CD4-positive, alpha-beta memory T cell (primary cell): ENCODE measurements at regions not wholly inside any gene's neighbourhood (a gene's known extent, or its start where the extent isn't known, plus 50 kb on each side); places are given as distances from the start of the nearest gene placed in this dataset.

Experiments used
- CTCF ChIA-PET: fragments of 350-600 bp; sonication (Branson Sonifier 250); formaldehyde crosslinking; loops from one replicate; lab custom pipeline; 2021; ENCODE audit warnings: inconsistent platforms; ENCODE audit not compliant: partially characterized antibody; lab: Charles Lee
- POLR2A ChIA-PET: fragments of 350-600 bp; sonication (Branson Sonifier 250); formaldehyde crosslinking; loops from one replicate; lab custom pipeline; 2021; ENCODE audit not compliant: partially characterized antibody; lab: Charles Lee
- DNase-seq, 5 donors: peaks; one replicate each; pipeline versions ENCODE4 v3.0.0 to v3.0.0-alpha.2; 2020 to 2022; ENCODE audit warnings: mixed read lengths in 1 of 5
- H3K27ac ChIP-seq: one replicate; pipeline ENCODE4 v1.7.0; 2013; ENCODE audit warnings: low read depth, low read length
- H3K27me3 ChIP-seq: 2 replicates; pipeline ENCODE4 v1.7.0; 2013; ENCODE audit warnings: mild to moderate bottlenecking, low read length, moderate library complexity; ENCODE audit not compliant: insufficient read depth
- H3K36me3 ChIP-seq: 2 replicates; pipeline ENCODE4 v1.7.0; 2013; ENCODE audit warnings: mild to moderate bottlenecking, low read length, moderate library complexity; ENCODE audit not compliant: insufficient read depth
- H3K4me1 ChIP-seq: 2 replicates; pipeline ENCODE4 v1.7.0; 2013; ENCODE audit warnings: mild to moderate bottlenecking, low read length, moderate library complexity; ENCODE audit not compliant: insufficient read depth
- H3K4me3 ChIP-seq, 2 donors: one replicate each; pipeline ENCODE4 v1.7.0; 2013; ENCODE audit warnings: low read length in 2 of 2, mild to moderate bottlenecking in 1 of 2
- H3K9me3 ChIP-seq, 2 donors: one replicate each; pipeline ENCODE4 v1.7.0; 2013; ENCODE audit warnings: low read length in 2 of 2, control low read depth in 1 of 2; ENCODE audit not compliant: control insufficient read depth in 1 of 2
- H3K27ac Mint-ChIP-seq, 7 donors: one replicate each; pipeline ENCODE4 v1.8.0; 2020 to 2021; ENCODE audit warnings: mixed read lengths in 7 of 7, mild to moderate bottlenecking in 6 of 7, inconsistent platforms in 3 of 7, moderate library complexity in 3 of 7
- H3K27me3 Mint-ChIP-seq, 2 donors: one replicate each; pipeline ENCODE4 v1.8.0; 2020 to 2021; ENCODE audit warnings: mixed read lengths in 2 of 2
- H3K36me3 Mint-ChIP-seq, 2 donors: one replicate each; pipeline ENCODE4 v1.8.0; 2020 to 2021; ENCODE audit warnings: mixed read lengths in 2 of 2, inconsistent platforms in 1 of 2, mild to moderate bottlenecking in 1 of 2
- H3K4me1 Mint-ChIP-seq, 4 donors: one replicate each; pipeline ENCODE4 v1.8.0; 2020 to 2021; ENCODE audit warnings: mixed read lengths in 4 of 4, mild to moderate bottlenecking in 1 of 4
- H3K4me3 Mint-ChIP-seq, 8 donors: one replicate each; pipeline ENCODE4 v1.8.0; 2020 to 2021; ENCODE audit warnings: mixed read lengths in 8 of 8, mild to moderate bottlenecking in 7 of 8, moderate library complexity in 6 of 8, inconsistent platforms in 3 of 8
- H3K9me3 Mint-ChIP-seq, 8 donors: one replicate each; pipeline ENCODE4 v1.8.0; 2020 to 2021; ENCODE audit warnings: mixed read lengths in 8 of 8, mild to moderate bottlenecking in 5 of 8, inconsistent platforms in 3 of 8, moderate library complexity in 1 of 8
- intact Hi-C: fragments of 100-400 bp; cut with micrococcal nuclease; formaldehyde crosslinking; loops from one replicate; pipeline ENCODE4 v1.15.1; 2023

GRCh38 chr5:56342616-56343015, 109.5 kb upstream of the ANKRD55 start:
- Mint-ChIP-seq H3K4me1 (peaks cover 0 to 8% (median 3%) of the 10 kb centered on the region in 4 donors), H3K4me3 (no peak overlapping the region), H3K36me3 (peaks cover 1 to 6% of the 10 kb centered on the region in 2 donors), H3K27ac (no peak overlapping the region), H3K9me3 (peaks cover 2 to 15% (median 7%) of the 10 kb centered on the region in 8 donors), H3K27me3 (peaks cover 0 to 2% of the 10 kb centered on the region in 2 donors)
- no peak for DNase-seq
- no peaks in the 10 kb centered on the region for H3K36me3 ChIP-seq
- ChIA-PET CTCF (interaction anchor here (1.0 to 1.7 kb wide), 3 partner anchors 19 to 496 kb away, joined by 3 to 5 read pairs (median 3); no protein-coding TSS in a partner anchor), POLR2A (no interaction called here)
- no peak overlapping the region for H3K4me3 ChIP-seq
- no peaks in the 10 kb centered on the region for H3K27me3 ChIP-seq
- no peaks in the 10 kb centered on the region for H3K9me3 ChIP-seq
- intact Hi-C loops = no loop called here
- H3K27ac ChIP-seq = no peak overlapping the region
- no peaks in the 10 kb centered on the region for H3K4me1 ChIP-seq

GRCh38 chr5:56340196-56340980, 107.3 kb upstream of the ANKRD55 start:
- intact Hi-C loops = no loop called here
- H3K27ac Mint-ChIP-seq = no peak overlapping the region
- DNase-seq = no peak
- H3K9me3 Mint-ChIP-seq = peaks cover 5 to 19% (median 10%) of the 10 kb centered on the region in 8 donors
- Histone ChIP-seq H3K4me1 (no peaks in the 10 kb centered on the region), H3K4me3 (no peak overlapping the region), H3K36me3 (no peaks in the 10 kb centered on the region), H3K27me3 (no peaks in the 10 kb centered on the region), H3K9me3 (peaks cover 0 to 2% of the 10 kb centered on the region in 2 donors), H3K27ac (no peak overlapping the region)
- no peak overlapping the region for H3K4me3 Mint-ChIP-seq
- peaks cover 0 to 2% of the 10 kb centered on the region in 2 donors for H3K27me3 Mint-ChIP-seq
- H3K4me1 Mint-ChIP-seq = peaks cover 0 to 8% (median 3%) of the 10 kb centered on the region in 4 donors
- CTCF ChIA-PET = interaction anchor here (0.7 kb wide), 1 partner anchor 80 kb away, joined by 3 read pairs; no protein-coding TSS in a partner anchor
- POLR2A ChIA-PET = interaction anchor here (0.6 kb wide), 1 partner anchor 215 kb away, joined by 3 read pairs; no protein-coding TSS in a partner anchor
- peaks cover 3 to 5% of the 10 kb centered on the region in 2 donors for H3K36me3 Mint-ChIP-seq

- no peak overlapping the region for H3K27ac Mint-ChIP-seq
- no peak overlapping the region for H3K27ac ChIP-seq
- H3K9me3 Mint-ChIP-seq = peaks cover 6 to 24% (median 13%) of the 10 kb centered on the region in 8 donors
- H3K4me1 ChIP-seq = no peaks in the 10 kb centered on the region
- intact Hi-C loops = no loop called here
- no peak overlapping the region for H3K4me3 ChIP-seq
- DNase-seq = no peak
- H3K36me3 Mint-ChIP-seq = peaks cover 6 to 7% of the 10 kb centered on the region in 2 donors
- ChIA-PET CTCF (interaction anchor here (0.6 kb wide), 1 partner anchor 798 kb away, joined by 3 read pairs; no protein-coding TSS in a partner anchor), POLR2A (interaction anchor here (1.6 kb wide), 1 partner anchor 11 kb away, joined by 5 read pairs; no protein-coding TSS in a partner anchor)
- H3K36me3 ChIP-seq = no peaks in the 10 kb centered on the region
- no peaks in the 10 kb centered on the region for H3K27me3 ChIP-seq
- H3K4me3 Mint-ChIP-seq = no peak overlapping the region
- H3K27me3 Mint-ChIP-seq = peaks cover 0 to 2% of the 10 kb centered on the region in 2 donors
- peaks cover 0 to 8% (median 3%) of the 10 kb centered on the region in 4 donors for H3K4me1 Mint-ChIP-seq
- H3K9me3 ChIP-seq = peaks cover 0 to 8% of the 10 kb centered on the region in 2 donors
These were observed 106.6 kb upstream of the ANKRD55 start for GRCh38 chr5:56339732-56340131.

GRCh38 chr5:56337715-56338319, 104.7 kb upstream of the ANKRD55 start:
- H3K4me1 ChIP-seq = no peaks in the 10 kb centered on the region
- H3K27me3 ChIP-seq = no peaks in the 10 kb centered on the region
- H3K9me3 ChIP-seq = peaks cover 0 to 8% of the 10 kb centered on the region in 2 donors
- H3K27ac Mint-ChIP-seq = no peak overlapping the region
- H3K27me3 Mint-ChIP-seq = peaks cover 0 to 2% of the 10 kb centered on the region in 2 donors
- CTCF ChIA-PET = no interaction called here
- H3K36me3 Mint-ChIP-seq = peaks cover 6 to 7% of the 10 kb centered on the region in 2 donors
- H3K9me3 Mint-ChIP-seq = peaks cover 5 to 26% (median 17%) of the 10 kb centered on the region in 8 donors
- POLR2A ChIA-PET = interaction anchor here (1.0 kb wide), 1 partner anchor 9 kb away, joined by 3 read pairs; no protein-coding TSS in a partner anchor
- H3K4me1 Mint-ChIP-seq = peaks cover 0 to 6% (median under 1%) of the 10 kb centered on the region in 4 donors
- H3K4me3 ChIP-seq = no peak overlapping the region
- H3K27ac ChIP-seq = no peak overlapping the region
- no peaks in the 10 kb centered on the region for H3K36me3 ChIP-seq
- DNase-seq = no peak
- intact Hi-C loops = no loop called here
- peak overlapping the region in 1 of 8 donors; percentile 66 for H3K4me3 Mint-ChIP-seq

- POLR2A ChIA-PET = no interaction called here
- Mint-ChIP-seq H3K27ac (peak overlapping the region in 2 of 7 donors; percentile 75 to 92), H3K27me3 (peaks cover 0 to 2% of the 10 kb centered on the region in 2 donors), H3K9me3 (peaks cover 5 to 26% (median 17%) of the 10 kb centered on the region in 8 donors), H3K36me3 (peaks cover 6 to 7% of the 10 kb centered on the region in 2 donors), H3K4me3 (no peak overlapping the region), H3K4me1 (peaks cover 6 to 19% (median 12%) of the 10 kb centered on the region in 4 donors)
- intact Hi-C loops = no loop called here
- H3K36me3 ChIP-seq = no peaks in the 10 kb centered on the region
- peaks cover 0 to 8% of the 10 kb centered on the region in 2 donors for H3K9me3 ChIP-seq
- no peaks in the 10 kb centered on the region for H3K27me3 ChIP-seq
- H3K4me1 ChIP-seq = peaks cover 12% of the 10 kb centered on the region
- no peak overlapping the region for H3K27ac ChIP-seq
- CTCF ChIA-PET = no interaction called here
- DNase-seq = no peak
- H3K4me3 ChIP-seq = no peak overlapping the region
These were observed 102.1 kb upstream of the ANKRD55 start for GRCh38 chr5:56335212-56335611.

GRCh38 chr5:56330806-56331205, 97.7 kb upstream of the ANKRD55 start:
- Mint-ChIP-seq H3K9me3 (peaks cover 3 to 15% (median 10%) of the 10 kb centered on the region in 8 donors), H3K4me1 (peaks cover 43 to 63% (median 52%) of the 10 kb centered on the region in 4 donors), H3K4me3 (peak overlapping the region in 2 of 8 donors; percentile 9 to 20), H3K27me3 (no peaks in the 10 kb centered on the region), H3K27ac (peak overlapping the region in 5 of 7 donors; percentile 59 to 76 (median 73)), H3K36me3 (peaks cover 5 to 6% of the 10 kb centered on the region in 2 donors)
- intact Hi-C loops = no loop called here
- peaks cover 56% of the 10 kb centered on the region for H3K4me1 ChIP-seq
- POLR2A ChIA-PET = interaction anchor here (2.5 to 4.3 kb wide), 2 partner anchors 13 to 149 kb away, joined by 14 to 24 read pairs; no protein-coding TSS in a partner anchor
- H3K27me3 ChIP-seq = no peaks in the 10 kb centered on the region
- H3K9me3 ChIP-seq = peaks cover 0 to 8% of the 10 kb centered on the region in 2 donors
- H3K36me3 ChIP-seq = no peaks in the 10 kb centered on the region
- no peak overlapping the region for H3K27ac ChIP-seq
- DNase-seq = no peak
- CTCF ChIA-PET = interaction anchor here (1.8 kb wide), 1 partner anchor 14 kb away, joined by 3 read pairs; no protein-coding TSS in a partner anchor
- no peak overlapping the region for H3K4me3 ChIP-seq
